WTC11 (cell line): ENCODE measurements at regions not wholly inside any gene's neighbourhood (a gene's known extent, or its start where the extent isn't known, plus 50 kb on each side); places are given as distances from the start of the nearest gene placed in this dataset.

ENCODE experiments used
- ATAC-seq: fragments of 200-7000 bp; cut with Tn5 transposase; 2 replicates; pipeline ENCODE4 v1.10.0; 2021; ENCODE audit warnings: mild to moderate bottlenecking, moderate library complexity
- CTCF ChIA-PET: fragments of 300-600 bp; sonication (Branson Sonifier 250); formaldehyde crosslinking; loops from one replicate; lab custom pipeline; 2021; ENCODE audit warnings: antibody characterized with exemption; lab: Charles Lee
- POLR2A ChIA-PET: fragments of 350-600 bp; sonication (Branson Sonifier 250); formaldehyde crosslinking; loops from one replicate; lab custom pipeline; 2021; ENCODE audit warnings: antibody characterized with exemption; lab: Charles Lee
- DNase-seq: peaks from one replicate; pipeline ENCODE4 v3.0.0; 2021; ENCODE audit warnings: low spot score
- H3K27ac Mint-ChIP-seq: 2 replicates; pipeline ENCODE4 v1.8.0; 2021; ENCODE audit warnings: mixed read lengths
- H3K27me3 Mint-ChIP-seq: 2 replicates; pipeline ENCODE4 v1.8.0; 2021; ENCODE audit warnings: low read depth, mild to moderate bottlenecking, moderate library complexity, mixed read lengths
- H3K36me3 Mint-ChIP-seq: 2 replicates; pipeline ENCODE4 v1.8.0; 2021; ENCODE audit warnings: mixed read lengths
- H3K4me1 Mint-ChIP-seq: 2 replicates; pipeline ENCODE4 v1.8.0; 2022; ENCODE audit warnings: mixed read lengths
- H3K4me3 Mint-ChIP-seq: 2 replicates; pipeline ENCODE4 v1.8.0; 2021; ENCODE audit warnings: mild to moderate bottlenecking, moderate library complexity, mixed read lengths
- H3K9me3 Mint-ChIP-seq: 2 replicates; pipeline ENCODE4 v1.8.0; 2021; ENCODE audit warnings: mixed read lengths
- ATF1 ChIP-seq: sonication (generic); formaldehyde crosslinking; IDR thresholded peaks from 2 replicates; pipeline ENCODE4 v1.8.1; 2023; ENCODE audit warnings: mild to moderate bottlenecking, moderate library complexity, missing genetic modification reagents
- HMGA2 ChIP-seq: fragments of 250-450 bp; sonication (Bioruptor Pico); IDR thresholded peaks from 2 replicates; pipeline ENCODE4 v1.4.0; 2021; ENCODE audit warnings: mild to moderate bottlenecking, moderate library complexity
- MXD4 ChIP-seq: fragments of 250-450 bp; sonication (Bioruptor Pico); IDR thresholded peaks from 2 replicates; pipeline ENCODE4 v1.8.0; 2021; ENCODE audit warnings: mild to moderate bottlenecking, moderate library complexity, borderline replicate concordance
- MYBL2 ChIP-seq: sonication (generic); formaldehyde crosslinking; IDR thresholded peaks from 2 replicates; pipeline ENCODE4 v1.8.1; 2023; ENCODE audit warnings: mild to moderate bottlenecking, moderate library complexity, missing genetic modification reagents
- NFATC4 ChIP-seq: fragments of 250-450 bp; sonication (Bioruptor Pico); IDR thresholded peaks from 2 replicates; pipeline ENCODE4 v1.9.0; 2021; ENCODE audit warnings: mild to moderate bottlenecking
- NR2C2 ChIP-seq: sonication (generic); formaldehyde crosslinking; IDR thresholded peaks from 2 replicates; pipeline ENCODE4 v1.8.0; 2022; ENCODE audit warnings: mild to moderate bottlenecking, missing genetic modification reagents
- RORB ChIP-seq: fragments of 250-450 bp; sonication (Bioruptor Pico); IDR thresholded peaks from 2 replicates; pipeline ENCODE4 v1.9.0; 2021; ENCODE audit warnings: mild to moderate bottlenecking
- SP1 ChIP-seq: sonication (generic); formaldehyde crosslinking; conservative IDR thresholded peaks from 2 replicates; pipeline ENCODE4 v1.8.1; 2022; ENCODE audit warnings: missing genetic modification reagents
- ZNF138 ChIP-seq: sonication (generic); formaldehyde crosslinking; conservative IDR thresholded peaks from 2 replicates; pipeline ENCODE4 v1.8.1; 2022; ENCODE audit warnings: mild to moderate bottlenecking, moderate library complexity, missing genetic modification reagents
- TF ChIP-seq, protein P1 (sequence below): fragments of 250-450 bp; sonication (Bioruptor Pico); IDR thresholded peaks from 2 replicates; pipeline ENCODE4 v1.9.0; 2021; ENCODE audit warnings: mild to moderate bottlenecking, borderline replicate concordance
- TF ChIP-seq, protein P2 (sequence below): sonication (generic); formaldehyde crosslinking; IDR thresholded peaks from 2 replicates; pipeline ENCODE4 v1.8.1; 2022; ENCODE audit warnings: missing genetic modification reagents, borderline replicate concordance
- TF ChIP-seq, protein P3 (sequence below): sonication (generic); formaldehyde crosslinking; IDR thresholded peaks from 2 replicates; pipeline ENCODE4 v1.8.1; 2022; ENCODE audit warnings: low read depth, missing genetic modification reagents, borderline replicate concordance
- TF ChIP-seq, protein P4 (sequence below): sonication (generic); formaldehyde crosslinking; IDR thresholded peaks from 2 replicates; pipeline ENCODE4 v1.8.0; 2022; ENCODE audit warnings: mild to moderate bottlenecking, missing genetic modification reagents
- TF ChIP-seq, protein P5 (sequence below): sonication (generic); formaldehyde crosslinking; IDR thresholded peaks from 2 replicates; pipeline ENCODE4 v1.8.0; 2022; ENCODE audit warnings: mild to moderate bottlenecking, missing genetic modification reagents
- TF ChIP-seq, protein P6 (sequence below): sonication (generic); formaldehyde crosslinking; IDR thresholded peaks from 2 replicates; pipeline ENCODE4 v1.8.0; 2023; ENCODE audit warnings: mild to moderate bottlenecking, missing genetic modification reagents
- TF ChIP-seq, protein P7 (sequence below): sonication (generic); formaldehyde crosslinking; IDR thresholded peaks from 2 replicates; pipeline ENCODE4 v1.8.1; 2023; ENCODE audit warnings: mild to moderate bottlenecking, missing genetic modification reagents, borderline replicate concordance

DNA sequence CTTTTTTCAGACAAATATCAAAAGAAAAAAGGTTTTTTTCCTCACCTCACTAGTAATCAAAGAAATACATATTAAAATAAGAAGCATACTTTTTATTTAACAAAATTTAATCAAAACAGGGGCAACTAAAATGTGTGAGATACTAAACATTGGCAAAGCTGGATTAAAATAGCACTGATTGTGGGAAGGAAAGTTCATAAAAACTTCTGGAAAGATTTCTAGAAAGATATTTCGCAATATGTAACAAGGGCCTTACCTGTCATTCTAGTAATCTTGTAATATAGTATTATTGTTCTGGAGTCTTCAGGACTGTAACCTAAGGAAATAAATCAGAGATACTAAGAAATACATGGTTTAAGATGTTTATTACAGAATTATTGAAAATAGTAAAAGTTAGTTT is 482.5 kb downstream of the SUCLA2 start (continued):
- TF ChIP-seq, protein P1, sequence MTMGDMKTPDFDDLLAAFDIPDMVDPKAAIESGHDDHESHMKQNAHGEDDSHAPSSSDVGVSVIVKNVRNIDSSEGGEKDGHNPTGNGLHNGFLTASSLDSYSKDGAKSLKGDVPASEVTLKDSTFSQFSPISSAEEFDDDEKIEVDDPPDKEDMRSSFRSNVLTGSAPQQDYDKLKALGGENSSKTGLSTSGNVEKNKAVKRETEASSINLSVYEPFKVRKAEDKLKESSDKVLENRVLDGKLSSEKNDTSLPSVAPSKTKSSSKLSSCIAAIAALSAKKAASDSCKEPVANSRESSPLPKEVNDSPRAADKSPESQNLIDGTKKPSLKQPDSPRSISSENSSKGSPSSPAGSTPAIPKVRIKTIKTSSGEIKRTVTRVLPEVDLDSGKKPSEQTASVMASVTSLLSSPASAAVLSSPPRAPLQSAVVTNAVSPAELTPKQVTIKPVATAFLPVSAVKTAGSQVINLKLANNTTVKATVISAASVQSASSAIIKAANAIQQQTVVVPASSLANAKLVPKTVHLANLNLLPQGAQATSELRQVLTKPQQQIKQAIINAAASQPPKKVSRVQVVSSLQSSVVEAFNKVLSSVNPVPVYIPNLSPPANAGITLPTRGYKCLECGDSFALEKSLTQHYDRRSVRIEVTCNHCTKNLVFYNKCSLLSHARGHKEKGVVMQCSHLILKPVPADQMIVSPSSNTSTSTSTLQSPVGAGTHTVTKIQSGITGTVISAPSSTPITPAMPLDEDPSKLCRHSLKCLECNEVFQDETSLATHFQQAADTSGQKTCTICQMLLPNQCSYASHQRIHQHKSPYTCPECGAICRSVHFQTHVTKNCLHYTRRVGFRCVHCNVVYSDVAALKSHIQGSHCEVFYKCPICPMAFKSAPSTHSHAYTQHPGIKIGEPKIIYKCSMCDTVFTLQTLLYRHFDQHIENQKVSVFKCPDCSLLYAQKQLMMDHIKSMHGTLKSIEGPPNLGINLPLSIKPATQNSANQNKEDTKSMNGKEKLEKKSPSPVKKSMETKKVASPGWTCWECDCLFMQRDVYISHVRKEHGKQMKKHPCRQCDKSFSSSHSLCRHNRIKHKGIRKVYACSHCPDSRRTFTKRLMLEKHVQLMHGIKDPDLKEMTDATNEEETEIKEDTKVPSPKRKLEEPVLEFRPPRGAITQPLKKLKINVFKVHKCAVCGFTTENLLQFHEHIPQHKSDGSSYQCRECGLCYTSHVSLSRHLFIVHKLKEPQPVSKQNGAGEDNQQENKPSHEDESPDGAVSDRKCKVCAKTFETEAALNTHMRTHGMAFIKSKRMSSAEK (CRISPR knock-in tag): no peak
- TF ChIP-seq NFATC4 (CRISPR knock-in tag): no peak
- TF ChIP-seq SP1 (CRISPR knock-in tag): no peak
- TF ChIP-seq ATF1: no peak

DNA sequence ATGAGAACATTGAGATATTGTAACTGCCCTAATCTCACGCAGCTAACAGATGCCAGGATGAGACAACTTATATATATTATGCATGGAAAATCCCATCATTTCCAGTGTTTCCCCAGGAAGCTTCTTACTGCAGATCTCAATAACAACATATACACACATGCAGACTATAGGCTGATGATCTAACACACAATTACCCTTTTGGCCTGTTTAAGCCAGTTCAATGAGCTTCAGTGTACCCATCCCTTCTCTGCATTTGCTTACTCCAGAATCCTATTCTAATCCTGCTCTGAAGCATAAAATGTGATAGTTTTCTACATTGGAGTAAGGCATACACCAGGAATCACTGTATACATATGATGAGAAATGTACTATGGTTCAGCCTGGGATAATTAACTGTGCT is 489.4 kb downstream of the SUCLA2 start:
- H3K27ac Mint-ChIP-seq: no peak overlapping the region
- POLR2A ChIA-PET: no interaction called here
- ATAC-seq (no peak), DNase-seq (no peak)
- TF ChIP-seq, protein P2, sequence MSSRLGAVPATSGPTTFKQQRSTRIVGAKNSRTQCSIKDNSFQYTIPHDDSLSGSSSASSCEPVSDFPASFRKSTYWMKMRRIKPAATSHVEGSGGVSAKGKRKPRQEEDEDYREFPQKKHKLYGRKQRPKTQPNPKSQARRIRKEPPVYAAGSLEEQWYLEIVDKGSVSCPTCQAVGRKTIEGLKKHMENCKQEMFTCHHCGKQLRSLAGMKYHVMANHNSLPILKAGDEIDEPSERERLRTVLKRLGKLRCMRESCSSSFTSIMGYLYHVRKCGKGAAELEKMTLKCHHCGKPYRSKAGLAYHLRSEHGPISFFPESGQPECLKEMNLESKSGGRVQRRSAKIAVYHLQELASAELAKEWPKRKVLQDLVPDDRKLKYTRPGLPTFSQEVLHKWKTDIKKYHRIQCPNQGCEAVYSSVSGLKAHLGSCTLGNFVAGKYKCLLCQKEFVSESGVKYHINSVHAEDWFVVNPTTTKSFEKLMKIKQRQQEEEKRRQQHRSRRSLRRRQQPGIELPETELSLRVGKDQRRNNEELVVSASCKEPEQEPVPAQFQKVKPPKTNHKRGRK (CRISPR knock-in tag): no peak
- TF ChIP-seq HMGA2 (CRISPR knock-in tag) (no peak), ZNF138 (CRISPR knock-in tag) (no peak), MYBL2 (no peak)
- TF ChIP-seq, protein P3, sequence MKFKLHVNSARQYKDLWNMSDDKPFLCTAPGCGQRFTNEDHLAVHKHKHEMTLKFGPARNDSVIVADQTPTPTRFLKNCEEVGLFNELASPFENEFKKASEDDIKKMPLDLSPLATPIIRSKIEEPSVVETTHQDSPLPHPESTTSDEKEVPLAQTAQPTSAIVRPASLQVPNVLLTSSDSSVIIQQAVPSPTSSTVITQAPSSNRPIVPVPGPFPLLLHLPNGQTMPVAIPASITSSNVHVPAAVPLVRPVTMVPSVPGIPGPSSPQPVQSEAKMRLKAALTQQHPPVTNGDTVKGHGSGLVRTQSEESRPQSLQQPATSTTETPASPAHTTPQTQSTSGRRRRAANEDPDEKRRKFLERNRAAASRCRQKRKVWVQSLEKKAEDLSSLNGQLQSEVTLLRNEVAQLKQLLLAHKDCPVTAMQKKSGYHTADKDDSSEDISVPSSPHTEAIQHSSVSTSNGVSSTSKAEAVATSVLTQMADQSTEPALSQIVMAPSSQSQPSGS (CRISPR knock-in tag): no peak
- TF ChIP-seq, protein P4, sequence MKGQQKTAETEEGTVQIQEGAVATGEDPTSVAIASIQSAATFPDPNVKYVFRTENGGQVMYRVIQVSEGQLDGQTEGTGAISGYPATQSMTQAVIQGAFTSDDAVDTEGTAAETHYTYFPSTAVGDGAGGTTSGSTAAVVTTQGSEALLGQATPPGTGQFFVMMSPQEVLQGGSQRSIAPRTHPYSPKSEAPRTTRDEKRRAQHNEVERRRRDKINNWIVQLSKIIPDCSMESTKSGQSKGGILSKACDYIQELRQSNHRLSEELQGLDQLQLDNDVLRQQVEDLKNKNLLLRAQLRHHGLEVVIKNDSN (CRISPR knock-in tag): no peak
- no peak overlapping the region for H3K4me3 Mint-ChIP-seq
- H3K27me3 Mint-ChIP-seq: no peaks in the 10 kb centered on the region
- CTCF ChIA-PET: no interaction called here
- H3K36me3 Mint-ChIP-seq: no peaks in the 10 kb centered on the region
- no peaks in the 10 kb centered on the region for H3K4me1 Mint-ChIP-seq
- H3K9me3 Mint-ChIP-seq: peaks cover 16% of the 10 kb centered on the region

DNA sequence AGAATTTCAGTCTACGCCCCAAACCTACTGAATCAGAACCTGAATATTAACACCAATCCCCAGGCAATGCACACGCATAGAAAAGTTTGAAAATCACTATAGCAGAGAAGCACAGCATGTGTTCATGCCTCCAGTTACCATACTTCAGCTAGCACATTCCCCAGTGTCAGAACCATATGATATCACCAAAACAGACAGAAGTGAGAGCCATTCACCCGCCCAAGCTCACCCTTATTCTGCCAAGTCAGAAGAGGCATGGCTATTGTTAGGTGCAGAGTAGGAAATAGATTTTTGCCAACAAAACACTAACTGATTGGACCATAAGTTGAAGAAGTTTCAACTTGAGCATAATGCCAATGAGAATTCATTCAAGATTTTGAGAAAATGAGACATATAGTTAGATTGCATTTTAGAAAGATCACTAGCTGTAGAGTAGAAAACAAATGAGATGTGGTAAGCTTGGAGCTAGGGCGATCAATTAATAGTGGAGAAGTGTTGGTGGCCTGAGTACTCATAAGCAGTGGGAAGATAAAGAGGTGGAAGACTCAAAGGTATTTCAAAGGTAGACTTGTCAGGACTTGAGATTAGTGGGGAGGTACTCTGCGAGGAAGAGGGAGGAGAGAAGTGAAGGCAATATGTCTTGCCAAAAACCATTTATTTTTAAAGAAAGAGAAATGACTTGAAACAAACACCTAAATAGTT is 492.4 kb downstream of the SUCLA2 start:
- no peaks in the 10 kb centered on the region for H3K36me3 Mint-ChIP-seq
- ChIA-PET CTCF (no interaction called here), POLR2A (no interaction called here)
- DNase-seq (no peak), ATAC-seq (no peak)
- H3K9me3 Mint-ChIP-seq: no peaks in the 10 kb centered on the region
- H3K4me3 Mint-ChIP-seq: no peak overlapping the region
- H3K27me3 Mint-ChIP-seq: no peaks in the 10 kb centered on the region
- no peaks in the 10 kb centered on the region for H3K4me1 Mint-ChIP-seq
- H3K27ac Mint-ChIP-seq: no peak overlapping the region
- TF ChIP-seq, protein P5, sequence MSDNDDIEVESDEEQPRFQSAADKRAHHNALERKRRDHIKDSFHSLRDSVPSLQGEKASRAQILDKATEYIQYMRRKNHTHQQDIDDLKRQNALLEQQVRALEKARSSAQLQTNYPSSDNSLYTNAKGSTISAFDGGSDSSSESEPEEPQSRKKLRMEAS (CRISPR knock-in tag): no peak
- TF ChIP-seq, protein P6, sequence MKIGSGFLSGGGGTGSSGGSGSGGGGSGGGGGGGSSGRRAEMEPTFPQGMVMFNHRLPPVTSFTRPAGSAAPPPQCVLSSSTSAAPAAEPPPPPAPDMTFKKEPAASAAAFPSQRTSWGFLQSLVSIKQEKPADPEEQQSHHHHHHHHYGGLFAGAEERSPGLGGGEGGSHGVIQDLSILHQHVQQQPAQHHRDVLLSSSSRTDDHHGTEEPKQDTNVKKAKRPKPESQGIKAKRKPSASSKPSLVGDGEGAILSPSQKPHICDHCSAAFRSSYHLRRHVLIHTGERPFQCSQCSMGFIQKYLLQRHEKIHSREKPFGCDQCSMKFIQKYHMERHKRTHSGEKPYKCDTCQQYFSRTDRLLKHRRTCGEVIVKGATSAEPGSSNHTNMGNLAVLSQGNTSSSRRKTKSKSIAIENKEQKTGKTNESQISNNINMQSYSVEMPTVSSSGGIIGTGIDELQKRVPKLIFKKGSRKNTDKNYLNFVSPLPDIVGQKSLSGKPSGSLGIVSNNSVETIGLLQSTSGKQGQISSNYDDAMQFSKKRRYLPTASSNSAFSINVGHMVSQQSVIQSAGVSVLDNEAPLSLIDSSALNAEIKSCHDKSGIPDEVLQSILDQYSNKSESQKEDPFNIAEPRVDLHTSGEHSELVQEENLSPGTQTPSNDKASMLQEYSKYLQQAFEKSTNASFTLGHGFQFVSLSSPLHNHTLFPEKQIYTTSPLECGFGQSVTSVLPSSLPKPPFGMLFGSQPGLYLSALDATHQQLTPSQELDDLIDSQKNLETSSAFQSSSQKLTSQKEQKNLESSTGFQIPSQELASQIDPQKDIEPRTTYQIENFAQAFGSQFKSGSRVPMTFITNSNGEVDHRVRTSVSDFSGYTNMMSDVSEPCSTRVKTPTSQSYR (CRISPR knock-in tag): no peak
- no peak for TF ChIP-seq MXD4
- no peak for TF ChIP-seq NFATC4 (CRISPR knock-in tag)
- no peak for TF ChIP-seq RORB (CRISPR knock-in tag)
- no peak for TF ChIP-seq NR2C2 (CRISPR knock-in tag)
- TF ChIP-seq, protein P7, sequence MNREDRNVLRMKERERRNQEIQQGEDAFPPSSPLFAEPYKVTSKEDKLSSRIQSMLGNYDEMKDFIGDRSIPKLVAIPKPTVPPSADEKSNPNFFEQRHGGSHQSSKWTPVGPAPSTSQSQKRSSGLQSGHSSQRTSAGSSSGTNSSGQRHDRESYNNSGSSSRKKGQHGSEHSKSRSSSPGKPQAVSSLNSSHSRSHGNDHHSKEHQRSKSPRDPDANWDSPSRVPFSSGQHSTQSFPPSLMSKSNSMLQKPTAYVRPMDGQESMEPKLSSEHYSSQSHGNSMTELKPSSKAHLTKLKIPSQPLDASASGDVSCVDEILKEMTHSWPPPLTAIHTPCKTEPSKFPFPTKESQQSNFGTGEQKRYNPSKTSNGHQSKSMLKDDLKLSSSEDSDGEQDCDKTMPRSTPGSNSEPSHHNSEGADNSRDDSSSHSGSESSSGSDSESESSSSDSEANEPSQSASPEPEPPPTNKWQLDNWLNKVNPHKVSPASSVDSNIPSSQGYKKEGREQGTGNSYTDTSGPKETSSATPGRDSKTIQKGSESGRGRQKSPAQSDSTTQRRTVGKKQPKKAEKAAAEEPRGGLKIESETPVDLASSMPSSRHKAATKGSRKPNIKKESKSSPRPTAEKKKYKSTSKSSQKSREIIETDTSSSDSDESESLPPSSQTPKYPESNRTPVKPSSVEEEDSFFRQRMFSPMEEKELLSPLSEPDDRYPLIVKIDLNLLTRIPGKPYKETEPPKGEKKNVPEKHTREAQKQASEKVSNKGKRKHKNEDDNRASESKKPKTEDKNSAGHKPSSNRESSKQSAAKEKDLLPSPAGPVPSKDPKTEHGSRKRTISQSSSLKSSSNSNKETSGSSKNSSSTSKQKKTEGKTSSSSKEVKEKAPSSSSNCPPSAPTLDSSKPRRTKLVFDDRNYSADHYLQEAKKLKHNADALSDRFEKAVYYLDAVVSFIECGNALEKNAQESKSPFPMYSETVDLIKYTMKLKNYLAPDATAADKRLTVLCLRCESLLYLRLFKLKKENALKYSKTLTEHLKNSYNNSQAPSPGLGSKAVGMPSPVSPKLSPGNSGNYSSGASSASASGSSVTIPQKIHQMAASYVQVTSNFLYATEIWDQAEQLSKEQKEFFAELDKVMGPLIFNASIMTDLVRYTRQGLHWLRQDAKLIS: no peak
